Tibial artery (tissue), 4 donors: ENCODE measurements at regions not wholly inside any gene's neighbourhood (a gene's known extent, or its start where the extent isn't known, plus 50 kb on each side); places are given as distances from the start of the nearest gene placed in this dataset.
A peak's percentile ranks its signal among the peaks of the same experiment; 100 is the strongest.

Source experiments
- DNase-seq, 2 donors: peaks; one replicate each; pipeline ENCODE4 v3.0.0-alpha.2; 2019
- H3K27ac ChIP-seq, 2 donors: fragments of 200-600 bp; sonication (generic) in 1 of 2; 1 replicate in 1 of 2; 2 replicates in 1 of 2; pipeline ENCODE4 v1.5.1; 2018 to 2019; ENCODE audit warnings: mild to moderate bottlenecking in 1 of 2
- H3K27me3 ChIP-seq, 2 donors: fragments of 200-600 bp; sonication (generic) in 1 of 2; one replicate each; pipeline versions ENCODE4 v1.5.1 to v1.6.0; 2016 to 2019
- H3K36me3 ChIP-seq, 3 donors: fragments of 200-600 bp; sonication (generic) in 2 of 3; one replicate each; pipeline ENCODE4 v1.5.1; 2016 to 2019; ENCODE audit warnings: mild to moderate bottlenecking in 2 of 3
- H3K4me1 ChIP-seq, 4 donors: fragments of 200-600 bp; sonication (generic) in 2 of 4; 1 replicate in 3 of 4; 2 replicates in 1 of 4; pipeline ENCODE4 v1.5.1; 2016 to 2019
- H3K4me3 ChIP-seq, 2 donors: fragments of 200-600 bp; sonication (generic) in 1 of 2; 1 replicate in 1 of 2; 2 replicates in 1 of 2; pipeline ENCODE4 v1.5.1; 2018 to 2019; ENCODE audit warnings: mild to moderate bottlenecking in 2 of 2
- H3K9me3 ChIP-seq, 3 donors: fragments of 200-600 bp; sonication (generic) in 1 of 3; one replicate each; pipeline ENCODE4 v1.5.1; 2016 to 2019
- intact Hi-C: fragments of 100-400 bp; cut with DNase I; formaldehyde crosslinking; loops from one replicate; pipeline ENCODE4 v1.15.0; 2023; ENCODE audit warnings: low total_unique reads
- TF ChIP-seq, protein P1 (sequence below), 2 experiments: fragments of 200-600 bp in 1 of 2; fragments of 450-650 bp in 1 of 2; IDR thresholded peaks; one replicate each; pipeline ENCODE4 v1.5.1; 2017 to 2019; ENCODE audit warnings: antibody characterized with exemption in 2 of 2, mild to moderate bottlenecking in 1 of 2, moderate library complexity in 1 of 2

DNA sequence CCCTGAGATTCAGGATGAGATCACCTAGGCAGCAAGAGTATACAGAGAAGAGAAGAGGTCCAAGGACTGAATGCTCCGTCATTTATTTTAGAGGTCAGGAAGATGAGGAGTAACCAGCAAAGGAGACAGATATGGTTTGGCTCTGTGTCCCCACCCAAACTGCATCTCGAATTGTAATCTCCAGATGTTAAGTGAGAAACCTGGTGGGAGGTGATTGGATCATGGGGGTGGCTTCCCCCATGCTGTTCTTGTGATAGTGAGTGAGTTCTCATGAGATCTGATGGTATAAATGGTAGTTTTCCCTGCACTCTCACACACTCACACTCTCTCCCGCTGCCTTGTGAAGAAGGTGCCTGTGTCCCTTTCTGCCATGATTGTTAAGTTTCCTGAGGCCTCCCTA, 60.8 kb downstream of the MID1IP1 start:
- peaks cover 0 to 15% (median 4%) of the 10 kb centered on the region in 4 donors for H3K4me1 ChIP-seq
- no peaks in the 10 kb centered on the region for H3K9me3 ChIP-seq
- no peak for DNase-seq
- TF ChIP-seq, protein P1, sequence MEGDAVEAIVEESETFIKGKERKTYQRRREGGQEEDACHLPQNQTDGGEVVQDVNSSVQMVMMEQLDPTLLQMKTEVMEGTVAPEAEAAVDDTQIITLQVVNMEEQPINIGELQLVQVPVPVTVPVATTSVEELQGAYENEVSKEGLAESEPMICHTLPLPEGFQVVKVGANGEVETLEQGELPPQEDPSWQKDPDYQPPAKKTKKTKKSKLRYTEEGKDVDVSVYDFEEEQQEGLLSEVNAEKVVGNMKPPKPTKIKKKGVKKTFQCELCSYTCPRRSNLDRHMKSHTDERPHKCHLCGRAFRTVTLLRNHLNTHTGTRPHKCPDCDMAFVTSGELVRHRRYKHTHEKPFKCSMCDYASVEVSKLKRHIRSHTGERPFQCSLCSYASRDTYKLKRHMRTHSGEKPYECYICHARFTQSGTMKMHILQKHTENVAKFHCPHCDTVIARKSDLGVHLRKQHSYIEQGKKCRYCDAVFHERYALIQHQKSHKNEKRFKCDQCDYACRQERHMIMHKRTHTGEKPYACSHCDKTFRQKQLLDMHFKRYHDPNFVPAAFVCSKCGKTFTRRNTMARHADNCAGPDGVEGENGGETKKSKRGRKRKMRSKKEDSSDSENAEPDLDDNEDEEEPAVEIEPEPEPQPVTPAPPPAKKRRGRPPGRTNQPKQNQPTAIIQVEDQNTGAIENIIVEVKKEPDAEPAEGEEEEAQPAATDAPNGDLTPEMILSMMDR (IDR thresholded peaks at IDR 0.05), result no peak
- H3K27me3 ChIP-seq, result no peaks in the 10 kb centered on the region
- H3K36me3 ChIP-seq, result no peaks in the 10 kb centered on the region
- intact Hi-C loops, result no loop called here
- H3K4me3 ChIP-seq, result no peak overlapping the region
- H3K27ac ChIP-seq, result no peak overlapping the region

DNA sequence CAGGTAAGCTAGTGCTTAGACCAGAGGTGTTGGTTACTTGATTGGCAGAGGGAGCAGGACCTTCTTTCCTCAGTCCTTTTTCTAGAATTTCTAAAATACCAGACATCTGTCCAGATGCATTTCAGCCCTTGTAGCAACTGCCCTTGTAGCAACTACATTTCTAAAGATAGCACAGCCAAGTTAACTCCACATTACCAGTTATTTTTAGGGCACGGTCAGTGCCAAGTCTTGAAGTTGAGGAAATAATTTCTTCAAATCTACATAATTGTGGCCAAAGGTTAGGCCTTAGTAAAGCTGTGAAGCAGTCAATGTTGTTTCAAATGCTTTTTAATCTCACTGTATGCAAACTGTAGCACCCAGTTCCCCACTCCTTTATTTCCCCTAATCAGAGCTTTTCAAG, 62.9 kb downstream of the MID1IP1 start:
- Histone ChIP-seq H3K36me3 (no peaks in the 10 kb centered on the region), H3K27ac (no peak overlapping the region), H3K4me1 (peaks cover 0 to 22% (median 7%) of the 10 kb centered on the region in 4 donors), H3K27me3 (no peaks in the 10 kb centered on the region), H3K4me3 (no peak overlapping the region), H3K9me3 (no peaks in the 10 kb centered on the region)
- TF ChIP-seq, protein P1 (IDR thresholded peaks at IDR 0.05), result no peak
- no peak for DNase-seq
- intact Hi-C loops, result no loop called here

DNA sequence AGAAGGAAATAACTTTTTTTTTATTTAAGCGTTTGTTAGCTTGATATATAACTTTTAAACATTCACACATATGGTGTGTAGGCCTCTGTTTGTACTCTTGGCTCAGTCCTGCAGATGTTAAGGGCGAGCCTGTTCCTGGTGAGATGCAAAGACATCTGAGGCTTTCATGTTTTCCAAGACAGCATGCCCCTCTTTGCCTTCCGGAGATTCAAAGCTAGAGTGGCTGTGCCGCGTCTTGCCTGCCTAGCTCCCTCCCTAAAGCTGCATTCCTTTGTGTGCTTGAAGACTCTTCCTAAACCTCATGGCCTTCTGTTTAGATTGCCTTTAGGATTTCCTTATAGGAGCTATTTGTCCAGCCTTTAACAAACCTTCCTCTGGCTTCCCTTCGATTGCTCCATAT, 67.1 kb downstream of the MID1IP1 start:
- no peak overlapping the region for H3K4me3 ChIP-seq
- intact Hi-C loops, result no loop called here
- peak overlapping the region; percentile 29 to 30 for H3K27ac ChIP-seq
- no peaks in the 10 kb centered on the region for H3K9me3 ChIP-seq
- H3K36me3 ChIP-seq, result no peaks in the 10 kb centered on the region
- no peaks in the 10 kb centered on the region for H3K27me3 ChIP-seq
- TF ChIP-seq, protein P1 (IDR thresholded peaks at IDR 0.05), result no peak
- DNase-seq, result no peak
- peaks cover 0 to 25% (median 7%) of the 10 kb centered on the region in 4 donors for H3K4me1 ChIP-seq

DNA sequence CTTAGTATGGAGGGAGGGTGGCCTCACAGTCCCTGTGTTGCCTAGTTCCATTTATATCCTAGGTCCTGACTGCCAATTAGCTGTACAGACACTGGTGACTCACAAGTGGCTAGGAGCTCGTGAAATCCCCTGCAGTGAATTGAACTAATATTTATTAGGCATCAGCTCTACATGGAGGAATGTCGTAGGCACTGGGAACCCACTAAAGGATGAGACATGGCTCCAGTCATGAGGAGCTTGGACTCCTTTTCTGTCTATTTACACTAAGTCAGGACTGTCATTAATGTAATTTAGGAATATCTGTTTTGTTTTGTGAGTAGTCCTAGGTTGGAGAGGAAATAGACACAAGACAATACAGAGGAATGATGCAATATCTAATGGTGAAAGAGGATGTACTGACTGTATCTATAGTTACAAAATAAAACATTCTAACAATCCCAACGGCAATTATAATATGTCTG, 67.7 kb downstream of the MID1IP1 start:
- intact Hi-C loops, result no loop called here
- no peaks in the 10 kb centered on the region for H3K9me3 ChIP-seq
- no peaks in the 10 kb centered on the region for H3K36me3 ChIP-seq
- peak overlapping the region; percentile 29 to 30 for H3K27ac ChIP-seq
- peaks cover 0 to 19% (median 7%) of the 10 kb centered on the region in 4 donors for H3K4me1 ChIP-seq
- TF ChIP-seq, protein P1 (IDR thresholded peaks at IDR 0.05), result no peak
- DNase-seq, result peak in 1 of 2 donors; percentile 28
- no peak overlapping the region for H3K4me3 ChIP-seq
- H3K27me3 ChIP-seq, result no peaks in the 10 kb centered on the region

DNA sequence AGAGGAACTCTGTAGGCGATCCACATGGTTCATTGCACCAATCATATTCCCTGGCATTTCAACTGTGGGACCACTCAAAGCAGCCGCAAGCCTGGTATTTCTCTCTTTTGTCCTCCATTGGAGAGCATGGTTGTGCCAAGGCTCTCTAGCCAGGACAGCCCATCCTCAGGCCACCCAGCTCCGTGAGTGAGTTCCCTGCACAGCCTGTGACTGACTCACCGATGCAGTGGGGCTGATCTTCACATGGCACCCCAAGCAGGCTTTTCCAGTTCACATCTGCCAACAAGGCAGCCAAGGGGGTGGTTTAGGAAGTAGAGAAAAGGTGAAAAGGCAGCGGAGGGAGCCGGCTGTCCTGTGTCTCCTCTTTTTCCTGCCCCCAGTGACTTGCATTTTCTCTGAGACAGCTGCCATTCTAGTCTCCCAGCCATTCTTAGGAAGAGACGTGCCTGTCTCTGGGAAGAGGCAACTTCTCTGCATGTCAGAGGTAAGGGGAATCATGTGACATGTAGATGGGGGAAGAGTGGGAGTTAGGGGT, 69.2 kb downstream of the MID1IP1 start:
- TF ChIP-seq, protein P1 (IDR thresholded peaks at IDR 0.05), result no peak
- DNase-seq, result no peak
- peaks cover 0 to 11% (median 3%) of the 10 kb centered on the region in 4 donors for H3K4me1 ChIP-seq
- H3K27me3 ChIP-seq, result no peaks in the 10 kb centered on the region
- H3K27ac ChIP-seq, result no peak overlapping the region
- H3K36me3 ChIP-seq, result no peaks in the 10 kb centered on the region
- H3K4me3 ChIP-seq, result no peak overlapping the region
- intact Hi-C loops, result no loop called here
- no peaks in the 10 kb centered on the region for H3K9me3 ChIP-seq
